ENCODE measurements at regions not wholly inside any gene's neighbourhood (a gene's known extent, or its start where the extent isn't known, plus 50 kb on each side); places are given as distances from the start of the nearest gene placed in this dataset.
A peak's percentile ranks its signal among the peaks of the same experiment; 100 is the strongest.

GRCh38 chr7:69374044-69374425 lies 224.2 kb upstream of the AUTS2 start:
- H3K27ac ChIP-seq (ENCODE audit: extremely low read depth, low read depth, low read length), result no peak overlapping the region
- H3K4me1 ChIP-seq (ENCODE audit: control insufficient read depth, insufficient read depth, low read length), result 0 out of 2 replicates have a peak, but pooled peaks cover 4% of the 10 kb centered on the region
- TF ChIP-seq ZNF488 (tag by site-specific recombination; IDR thresholded peaks at IDR 0.05) (no peak), ZFP41 (tag by site-specific recombination; IDR thresholded peaks at IDR 0.05; ENCODE audit: borderline replicate concordance) (no peak), HOXA7 (CRISPR knock-in tag; IDR thresholded peaks at IDR 0.05; ENCODE audit: borderline replicate concordance) (no peak), ZBTB20 (tag by site-specific recombination; IDR thresholded peaks at IDR 0.05) (peak; percentile 21; the same call in 1 of the 2 replicates), ZNF518A (tag by site-specific recombination; conservative IDR thresholded peaks at IDR 0.05; ENCODE audit: low read depth) (0 out of 2 replicates have a peak, but pooled peaks have one; percentile 3), ZNF660 (tag by site-specific recombination; IDR thresholded peaks at IDR 0.05) (no peak)
- POLR2A ChIA-PET, result no interaction called here
- H3K9me3 ChIP-seq (ENCODE audit: control insufficient read depth, insufficient read depth, low read depth, low read length), result no peaks in the 10 kb centered on the region
- H3K4me3 ChIP-seq (ENCODE audit: low read depth, low read length), result no peak overlapping the region
- CTCF ChIA-PET, result no interaction called here
- no peaks in the 10 kb centered on the region for H3K36me3 ChIP-seq (ENCODE audit: control insufficient read depth in 2 of 2, insufficient read depth in 1 of 2, low read length in 2 of 2)

GRCh38 chr7:69377191-69377590 lies 221.1 kb upstream of the AUTS2 start:
- Histone ChIP-seq H3K4me1 (ENCODE audit: control insufficient read depth, insufficient read depth, low read length) (0 out of 2 replicates have a peak, but pooled peaks cover 2% of the 10 kb centered on the region), H3K4me3 (ENCODE audit: low read depth, low read length) (no peak overlapping the region), H3K27ac (ENCODE audit: extremely low read depth, low read depth, low read length) (no peak overlapping the region), H3K9me3 (ENCODE audit: control insufficient read depth, insufficient read depth, low read depth, low read length) (no peaks in the 10 kb centered on the region), H3K36me3 (ENCODE audit: control insufficient read depth in 2 of 2, insufficient read depth in 1 of 2, low read length in 2 of 2) (no peaks in the 10 kb centered on the region)
- no peak for TF ChIP-seq ZBTB17 (tag by site-specific recombination; IDR thresholded peaks at IDR 0.05)
- no peak for TF ChIP-seq ZNF777 (tag by site-specific recombination; IDR thresholded peaks at IDR 0.05; ENCODE audit: borderline replicate concordance)
- TF ChIP-seq ZNF707 (tag by site-specific recombination; IDR thresholded peaks at IDR 0.05), result no peak
- TF ChIP-seq ZFP37 (tag by site-specific recombination; IDR thresholded peaks at IDR 0.05), result no peak
- no peak for TF ChIP-seq ZSCAN30 (tag by site-specific recombination; IDR thresholded peaks at IDR 0.05)
- no peak for TF ChIP-seq ZNF280C (tag by site-specific recombination; IDR thresholded peaks at IDR 0.05)
- no peak for TF ChIP-seq RBAK (tag by site-specific recombination; IDR thresholded peaks at IDR 0.05)
- no peak for TF ChIP-seq ZNF624 (tag by site-specific recombination; IDR thresholded peaks at IDR 0.05)
- no peak for TF ChIP-seq ZNF398 (tag by site-specific recombination; IDR thresholded peaks at IDR 0.05)
- no peak for TF ChIP-seq KLF10 (tag by site-specific recombination; IDR thresholded peaks at IDR 0.05)
- TF ChIP-seq KLF16 (tag by site-specific recombination; IDR thresholded peaks at IDR 0.05), result no peak
- ChIA-PET POLR2A (interaction anchor here (0.7 to 0.9 kb wide), 2 partner anchors 10 to 519 kb away, joined by 5 to 7 read pairs; no protein-coding TSS in a partner anchor), CTCF (no interaction called here)

Measured in HEK293 (cell line).